ENCODE measurements at regions not wholly inside any gene's neighbourhood (a gene's known extent, or its start where the extent isn't known, plus 50 kb on each side); places are given as distances from the start of the nearest gene placed in this dataset.

DNA sequence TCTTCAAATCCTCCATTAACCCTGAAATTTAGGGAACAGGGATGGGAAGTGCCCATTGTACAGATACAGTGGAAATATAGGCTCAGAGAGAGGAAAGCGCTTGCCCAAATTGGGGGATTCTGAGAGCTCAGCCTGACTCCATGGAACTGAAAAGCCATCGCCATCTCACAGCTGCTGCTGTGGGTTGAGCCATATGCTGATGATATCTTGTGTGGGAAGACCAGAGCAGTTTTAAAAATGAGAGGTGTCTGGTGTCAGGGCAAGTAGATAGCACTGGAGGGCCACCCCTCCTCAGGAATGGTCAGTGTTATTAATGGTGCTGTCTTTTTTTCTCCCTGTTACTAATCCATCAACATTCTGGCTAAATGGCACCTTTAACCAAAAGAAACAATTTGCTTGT lies 50.9 kb upstream of the C5orf58 start:
- no peaks in the 10 kb centered on the region for H3K9me3 Mint-ChIP-seq
- H3K27me3 Mint-ChIP-seq: peaks cover 6% of the 10 kb centered on the region
- no peak overlapping the region for H3K4me3 Mint-ChIP-seq
- DNase-seq (ENCODE audit: low spot score in 2 of 2) (no peak), ATAC-seq (ENCODE audit: low read depth) (no peak)
- H3K4me1 Mint-ChIP-seq: no peaks in the 10 kb centered on the region
- no peak overlapping the region for H3K27ac Mint-ChIP-seq
- no peaks in the 10 kb centered on the region for H3K36me3 Mint-ChIP-seq

DNA sequence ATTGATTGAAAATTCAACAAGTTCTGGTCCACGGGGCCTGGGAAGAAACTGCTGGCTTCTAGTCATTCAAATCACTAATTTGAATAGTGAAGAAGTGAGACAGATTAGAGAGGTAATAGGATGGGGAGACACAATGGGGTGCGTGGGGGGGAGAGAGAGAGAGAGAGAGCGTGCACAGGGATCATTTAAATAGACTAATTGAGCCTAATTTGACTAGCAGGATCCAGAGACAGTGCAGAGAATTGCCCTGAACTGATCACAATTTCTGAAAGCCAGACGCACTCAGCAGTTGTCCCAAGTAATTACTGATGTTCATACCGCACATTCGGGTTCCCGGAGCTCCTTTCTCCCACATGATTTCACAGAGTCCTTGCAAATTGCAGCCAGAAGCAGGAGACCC lies 50.3 kb upstream of the C5orf58 start:
- no peaks in the 10 kb centered on the region for H3K9me3 Mint-ChIP-seq
- ATAC-seq (ENCODE audit: low read depth) (no peak), DNase-seq (ENCODE audit: low spot score in 2 of 2) (no peak)
- H3K36me3 Mint-ChIP-seq: no peaks in the 10 kb centered on the region
- no peak overlapping the region for H3K4me3 Mint-ChIP-seq
- H3K27ac Mint-ChIP-seq: no peak overlapping the region
- no peaks in the 10 kb centered on the region for H3K4me1 Mint-ChIP-seq
- peaks cover 6% of the 10 kb centered on the region for H3K27me3 Mint-ChIP-seq

All from memory B cell (primary cell).